Astrocyte (in vitro differentiated cells and primary cell): ENCODE measurements at regions not wholly inside any gene's neighbourhood (a gene's known extent, or its start where the extent isn't known, plus 50 kb on each side); places are given as distances from the start of the nearest gene placed in this dataset.

Source experiments
- DNase-seq: peaks from one replicate; pipeline ENCODE4 v3.0.0-alpha.2; 2010; ENCODE audit warnings: low read depth
- FAIRE-seq: peaks from 2 replicates; lab custom pipeline; 2011; peaks lifted over from hg19 to GRCh38; lab: Jason Lieb, UNC
- H2AFZ ChIP-seq: 2 replicates; pipeline ENCODE4 v1.6.0; 2012; ENCODE audit warnings: low read depth, low read length, inconsistent platforms
- H3K27ac ChIP-seq: 2 replicates; pipeline ENCODE4 v1.5.1; 2011; ENCODE audit warnings: low read depth, low read length, inconsistent platforms
- H3K27me3 ChIP-seq: 2 replicates; pipeline ENCODE4 v1.6.0; 2011; ENCODE audit warnings: low read length, inconsistent platforms; ENCODE audit not compliant: insufficient read depth
- H3K36me3 ChIP-seq: 2 replicates; pipeline ENCODE4 v1.5.1; 2011; ENCODE audit warnings: low read length, inconsistent platforms; ENCODE audit not compliant: insufficient read depth
- H3K4me1 ChIP-seq: 2 replicates; pipeline ENCODE4 v1.5.1; 2011; ENCODE audit warnings: low read length, inconsistent platforms; ENCODE audit not compliant: insufficient read depth
- H3K4me2 ChIP-seq: 2 replicates; pipeline ENCODE4 v1.6.0; 2012; ENCODE audit warnings: low read length, inconsistent platforms
- H3K4me3 ChIP-seq: 2 replicates; pipeline ENCODE4 v1.5.1; 2011; ENCODE audit warnings: low read depth, mild to moderate bottlenecking, low read length, inconsistent platforms; ENCODE audit not compliant: insufficient read depth
- H3K79me2 ChIP-seq: 2 replicates; pipeline ENCODE4 v1.6.0; 2012; ENCODE audit warnings: mild to moderate bottlenecking, low read length, inconsistent platforms; ENCODE audit not compliant: insufficient read depth
- H3K9ac ChIP-seq: 2 replicates; pipeline ENCODE4 v1.6.0; 2012; ENCODE audit warnings: mild to moderate bottlenecking, low read length, inconsistent platforms
- H3K9me3 ChIP-seq: 2 replicates; pipeline ENCODE4 v1.5.1; 2012; ENCODE audit warnings: low read depth, mild to moderate bottlenecking, low read length, inconsistent platforms; ENCODE audit not compliant: insufficient read depth
- H4K20me1 ChIP-seq: 2 replicates; pipeline ENCODE4 v1.6.0; 2012; ENCODE audit warnings: low read length, inconsistent platforms; ENCODE audit not compliant: insufficient read depth
- H3K27ac Mint-ChIP-seq: one replicate; pipeline ENCODE4 v1.8.0; 2021; ENCODE audit warnings: mild to moderate bottlenecking, mixed read lengths; ENCODE audit not compliant: unreplicated experiment
- H3K27me3 Mint-ChIP-seq: one replicate; pipeline ENCODE4 v1.8.0; 2021; ENCODE audit warnings: low read depth, mixed read lengths; ENCODE audit not compliant: unreplicated experiment
- H3K36me3 Mint-ChIP-seq: one replicate; pipeline ENCODE4 v1.8.0; 2021; ENCODE audit warnings: low read depth, mixed read lengths; ENCODE audit not compliant: unreplicated experiment
- H3K4me1 Mint-ChIP-seq: one replicate; pipeline ENCODE4 v1.8.0; 2021; ENCODE audit warnings: low read depth, mixed read lengths; ENCODE audit not compliant: unreplicated experiment
- H3K4me3 Mint-ChIP-seq: one replicate; pipeline ENCODE4 v1.8.0; 2021; ENCODE audit warnings: mild to moderate bottlenecking, moderate library complexity, mixed read lengths; ENCODE audit not compliant: unreplicated experiment
- H3K9me3 Mint-ChIP-seq: one replicate; pipeline ENCODE4 v1.8.0; 2021; ENCODE audit warnings: mild to moderate bottlenecking, mixed read lengths; ENCODE audit not compliant: unreplicated experiment
- EZH2 ChIP-seq: IDR thresholded peaks from 2 replicates; pipeline ENCODE4 v1.6.1; 2012; ENCODE audit warnings: mild to moderate bottlenecking, low read length, inconsistent platforms; ENCODE audit not compliant: insufficient read depth
- TF ChIP-seq, protein P1 (sequence below): IDR thresholded peaks from 2 replicates; pipeline ENCODE4 v1.5.1; 2011; ENCODE audit warnings: low read depth, mild to moderate bottlenecking, inconsistent platforms, low read length, moderate library complexity; ENCODE audit not compliant: insufficient read depth

DNA sequence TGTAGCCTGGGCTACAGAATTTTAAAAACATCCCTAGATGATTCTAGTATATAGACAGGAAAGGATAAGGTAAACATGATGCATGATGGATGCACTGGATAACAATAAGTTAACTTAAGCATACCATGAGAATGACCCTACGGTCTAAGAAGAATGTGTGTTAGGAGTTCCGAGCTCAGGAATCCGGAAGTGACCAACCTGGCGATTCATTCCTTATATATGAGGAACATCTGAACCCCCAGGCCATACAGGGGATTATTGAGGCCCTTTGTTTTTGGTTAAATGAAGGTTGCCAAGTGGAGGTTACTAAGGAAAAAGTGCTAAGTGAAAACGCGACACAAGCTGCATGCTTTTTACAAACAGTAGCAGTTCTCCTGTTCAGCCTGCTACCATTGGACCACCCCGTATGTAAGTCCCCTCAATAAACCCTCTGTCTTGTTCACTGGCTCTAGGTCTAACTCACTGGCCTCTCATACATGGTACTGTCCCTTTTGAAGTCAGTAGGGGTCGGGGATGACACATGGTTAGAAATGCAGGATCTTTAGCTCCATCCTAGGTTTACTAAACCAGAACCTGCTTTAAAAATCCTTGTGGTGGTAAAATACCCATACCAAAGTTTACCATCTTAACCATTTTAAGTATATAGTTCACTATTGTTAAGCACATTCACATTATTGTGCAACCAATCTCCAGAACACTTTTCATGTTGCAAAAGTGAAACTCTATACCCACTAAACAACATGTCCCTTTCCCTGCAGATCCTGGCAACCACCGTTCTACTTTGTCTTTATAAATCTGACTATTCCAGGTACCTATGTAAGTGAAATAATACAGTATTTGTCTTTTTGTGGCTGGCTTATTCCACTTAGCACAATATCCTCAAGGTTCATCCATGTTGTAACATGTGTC is 111.0 kb upstream of the MAP4K3 start:
- Histone ChIP-seq H3K9me3 (peaks cover 3% of the 10 kb centered on the region), H3K4me2 (peak overlapping the region; percentile 32), H4K20me1 (no peaks in the 10 kb centered on the region), H2AFZ (no peak overlapping the region), H3K9ac (no peak overlapping the region), H3K27ac (peak overlapping the region; percentile 69), H3K79me2 (no peaks in the 10 kb centered on the region), H3K36me3 (no peaks in the 10 kb centered on the region), H3K4me1 (peaks cover 18% of the 10 kb centered on the region), H3K27me3 (no peaks in the 10 kb centered on the region), H3K4me3 (no peak overlapping the region)
- H3K36me3 Mint-ChIP-seq = peaks cover 4% of the 10 kb centered on the region
- H3K27ac Mint-ChIP-seq = no peak overlapping the region
- FAIRE-seq = no peak
- H3K4me3 Mint-ChIP-seq = no peak overlapping the region
- no peak for TF ChIP-seq EZH2
- TF ChIP-seq, protein P1, sequence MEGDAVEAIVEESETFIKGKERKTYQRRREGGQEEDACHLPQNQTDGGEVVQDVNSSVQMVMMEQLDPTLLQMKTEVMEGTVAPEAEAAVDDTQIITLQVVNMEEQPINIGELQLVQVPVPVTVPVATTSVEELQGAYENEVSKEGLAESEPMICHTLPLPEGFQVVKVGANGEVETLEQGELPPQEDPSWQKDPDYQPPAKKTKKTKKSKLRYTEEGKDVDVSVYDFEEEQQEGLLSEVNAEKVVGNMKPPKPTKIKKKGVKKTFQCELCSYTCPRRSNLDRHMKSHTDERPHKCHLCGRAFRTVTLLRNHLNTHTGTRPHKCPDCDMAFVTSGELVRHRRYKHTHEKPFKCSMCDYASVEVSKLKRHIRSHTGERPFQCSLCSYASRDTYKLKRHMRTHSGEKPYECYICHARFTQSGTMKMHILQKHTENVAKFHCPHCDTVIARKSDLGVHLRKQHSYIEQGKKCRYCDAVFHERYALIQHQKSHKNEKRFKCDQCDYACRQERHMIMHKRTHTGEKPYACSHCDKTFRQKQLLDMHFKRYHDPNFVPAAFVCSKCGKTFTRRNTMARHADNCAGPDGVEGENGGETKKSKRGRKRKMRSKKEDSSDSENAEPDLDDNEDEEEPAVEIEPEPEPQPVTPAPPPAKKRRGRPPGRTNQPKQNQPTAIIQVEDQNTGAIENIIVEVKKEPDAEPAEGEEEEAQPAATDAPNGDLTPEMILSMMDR = no peak
- DNase-seq = peak; percentile 75
- H3K9me3 Mint-ChIP-seq = peaks cover 3% of the 10 kb centered on the region
- H3K27me3 Mint-ChIP-seq = no peaks in the 10 kb centered on the region
- H3K4me1 Mint-ChIP-seq = peaks cover 15% of the 10 kb centered on the region

DNA sequence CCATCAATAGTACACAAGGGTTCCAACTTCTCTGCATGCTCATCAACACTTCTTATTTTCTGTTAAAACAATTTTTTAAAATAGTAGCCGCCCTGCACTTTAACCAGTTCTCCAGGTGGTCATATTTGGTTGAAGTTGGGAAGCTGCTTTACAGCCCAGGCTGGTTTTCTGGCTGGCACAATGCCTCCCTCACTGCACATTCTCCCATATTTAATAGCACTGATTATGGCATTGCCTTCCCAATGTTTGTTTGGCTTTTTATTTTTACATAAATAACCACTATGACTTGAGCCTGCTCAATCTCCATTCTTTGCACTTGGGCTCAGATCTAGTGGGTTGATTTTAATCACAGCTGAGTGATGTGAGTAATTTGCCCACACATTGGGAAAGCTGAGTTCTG is 111.9 kb upstream of the MAP4K3 start:
- FAIRE-seq = no peak
- H3K36me3 Mint-ChIP-seq = peaks cover 6% of the 10 kb centered on the region
- DNase-seq = no peak
- Histone ChIP-seq H4K20me1 (no peaks in the 10 kb centered on the region), H3K4me1 (peaks cover 18% of the 10 kb centered on the region), H3K79me2 (no peaks in the 10 kb centered on the region), H3K4me3 (no peak overlapping the region), H2AFZ (no peak overlapping the region), H3K9me3 (peaks cover 3% of the 10 kb centered on the region), H3K4me2 (no peak overlapping the region), H3K36me3 (no peaks in the 10 kb centered on the region), H3K27ac (no peak overlapping the region), H3K27me3 (no peaks in the 10 kb centered on the region), H3K9ac (no peak overlapping the region)
- H3K9me3 Mint-ChIP-seq = peaks cover 3% of the 10 kb centered on the region
- no peak for TF ChIP-seq EZH2
- TF ChIP-seq, protein P1 = no peak
- H3K4me3 Mint-ChIP-seq = no peak overlapping the region
- no peaks in the 10 kb centered on the region for H3K27me3 Mint-ChIP-seq
- no peak overlapping the region for H3K27ac Mint-ChIP-seq
- peaks cover 15% of the 10 kb centered on the region for H3K4me1 Mint-ChIP-seq
